HAP-1 (cell line): ENCODE measurements at regions not wholly inside any gene's neighbourhood (a gene's known extent, or its start where the extent isn't known, plus 50 kb on each side); places are given as distances from the start of the nearest gene placed in this dataset.
A peak's percentile ranks its signal among the peaks of the same experiment; 100 is the strongest.
"Not testable (repeated sequence)": the region's sequence is repeated elsewhere in the genome, so short reads cannot be mapped to it uniquely, and the experiment has no call there.

Experiments
- DNase-seq, 2 experiments: peaks; one replicate each; pipeline ENCODE4 v3.0.0-alpha.2; 2016 to 2020; ENCODE audit warnings: low spot score in 2 of 2
- H3K27me3 ChIP-seq: fragments of 250-450 bp; sonication (Bioruptor Pico); 2 replicates; pipeline ENCODE4 v1.5.1; 2020; ENCODE audit warnings: low read depth, mild to moderate bottlenecking, moderate library complexity
- H3K36me3 ChIP-seq: fragments of 250-450 bp; sonication (Bioruptor Pico); replicated peaks from 2 replicates; pipeline ENCODE4 v1.5.1; 2020; ENCODE audit warnings: mild to moderate bottlenecking
- H3K4me1 ChIP-seq: fragments of 250-450 bp; sonication (Bioruptor Pico); 2 replicates; pipeline ENCODE4 v1.5.1; 2020; ENCODE audit warnings: mild to moderate bottlenecking
- H3K4me3 ChIP-seq: fragments of 250-450 bp; sonication (Bioruptor Pico); 2 replicates; pipeline ENCODE4 v1.5.1; 2020; ENCODE audit warnings: mild to moderate bottlenecking, moderate library complexity
- H3K9me3 ChIP-seq: fragments of 250-450 bp; sonication (Bioruptor Pico); 2 replicates; pipeline ENCODE4 v1.5.1; 2020; ENCODE audit warnings: mild to moderate bottlenecking, moderate library complexity
- in situ Hi-C: fragments of 300-500 bp; cut with MboI; formaldehyde crosslinking; loops from 3 replicates; pipeline ENCODE4 v1.14.3; 2020; ENCODE audit warnings: low sequenced_read_pairs, inconsistent platforms, mixed read lengths

- Histone ChIP-seq H3K27me3 (no peaks in the 10 kb centered on the region), H3K36me3 (no peaks in the 10 kb centered on the region), H3K4me3 (no peak overlapping the region), H3K9me3 (no peaks in the 10 kb centered on the region), H3K4me1 (no peaks in the 10 kb centered on the region)
- no peak for DNase-seq
- in situ Hi-C loops = no loop called here
Observed at GRCh38 chr21:17372200-17372599, 140.6 kb upstream of the CXADR start.

DNA sequence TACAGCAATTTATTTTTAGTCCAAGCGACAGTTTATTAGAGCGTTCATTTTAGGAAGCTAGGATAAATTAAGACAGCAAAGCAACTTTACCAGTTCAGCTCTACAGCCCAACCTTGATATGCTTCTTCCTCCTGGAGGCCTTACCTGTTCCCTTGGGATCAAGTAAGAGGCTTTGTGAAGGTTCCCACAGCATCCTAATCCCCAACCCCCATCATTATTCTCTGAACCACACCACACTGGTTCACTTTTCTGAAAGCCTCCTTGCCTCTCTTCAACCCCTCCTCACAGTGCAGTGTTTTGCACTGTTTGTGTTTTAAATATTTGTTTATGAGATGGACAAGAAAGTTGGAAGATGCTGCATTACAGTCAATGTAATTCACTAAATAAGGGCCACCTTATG lies 126.3 kb upstream of the CXADR start:
- Histone ChIP-seq H3K4me1 (no peaks in the 10 kb centered on the region), H3K9me3 (0 out of 2 replicates have a peak, but pooled peaks cover 3% of the 10 kb centered on the region), H3K27me3 (peaks cover 2% of the 10 kb centered on the region; the same call in 1 of the 2 replicates), H3K36me3 (no peaks in the 10 kb centered on the region), H3K4me3 (no peak overlapping the region)
- in situ Hi-C loops = loop anchor here (10.0 kb wide), 1 partner anchor 198 kb away; no protein-coding TSS in a partner anchor
- DNase-seq = no peak

DNA sequence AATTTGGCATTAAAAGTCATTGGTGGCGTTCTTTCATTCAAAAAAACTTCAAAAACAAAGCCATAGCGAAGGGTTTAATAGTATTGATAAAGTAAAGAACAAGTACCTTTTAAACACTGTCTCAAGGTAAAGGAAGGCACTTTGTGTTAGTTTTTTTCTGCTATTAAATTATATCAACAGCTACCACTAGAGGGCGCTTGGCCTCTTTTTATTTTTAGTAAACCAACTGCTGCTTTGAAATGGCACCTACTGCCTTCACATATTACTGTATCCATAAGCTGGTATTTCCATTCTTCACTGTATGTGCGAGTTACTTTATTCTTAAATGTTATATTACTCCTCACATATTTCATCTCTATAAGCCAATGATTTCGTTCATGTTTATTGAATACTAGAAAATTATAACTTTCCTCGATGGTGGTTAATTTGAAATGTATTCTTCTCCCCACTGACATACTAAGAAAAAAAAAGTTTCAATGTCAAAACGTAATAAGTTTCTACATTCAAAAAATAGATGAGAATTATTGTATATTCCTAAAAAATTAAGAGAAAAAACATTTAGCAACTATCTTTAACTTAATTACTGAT lies 125.7 kb upstream of the CXADR start:
- Histone ChIP-seq H3K36me3 (no peaks in the 10 kb centered on the region), H3K4me3 (no peak overlapping the region)
- in situ Hi-C loops = loop anchor here (10.0 kb wide), 1 partner anchor 198 kb away; no protein-coding TSS in a partner anchor

DNA sequence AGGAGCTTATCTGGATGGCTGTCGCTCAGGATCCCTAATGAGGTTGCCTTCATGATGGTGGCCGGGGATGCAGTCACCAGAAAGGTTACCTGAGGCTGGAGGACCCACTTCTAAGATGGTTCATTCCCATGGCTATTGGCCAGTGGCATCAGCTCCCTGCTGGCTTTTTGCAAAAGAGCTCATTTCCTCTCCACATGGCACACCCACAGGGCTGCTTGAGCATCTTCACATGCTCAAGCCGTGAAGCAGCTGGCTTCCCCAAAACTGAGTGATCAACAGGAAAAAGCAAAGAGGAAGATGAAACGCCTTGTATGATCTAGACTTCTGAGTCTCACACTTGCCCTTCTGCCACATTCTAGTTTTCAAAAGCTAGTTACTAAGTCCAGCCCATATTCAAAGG lies 124.6 kb upstream of the CXADR start:
- DNase-seq = no peak
- Histone ChIP-seq H3K4me3 (no peak overlapping the region), H3K27me3 (peaks cover 2% of the 10 kb centered on the region; the same call in 1 of the 2 replicates), H3K4me1 (no peaks in the 10 kb centered on the region), H3K36me3 (no peaks in the 10 kb centered on the region), H3K9me3 (no peaks in the 10 kb centered on the region)
- in situ Hi-C loops = loop anchor here (10.0 kb wide), 1 partner anchor 197 kb away; no protein-coding TSS in a partner anchor

More for the DNA sequence above, 125.7 kb upstream of the CXADR start:
- Histone ChIP-seq H3K4me1 (no peaks in the 10 kb centered on the region), H3K9me3 (0 out of 2 replicates have a peak, but pooled peaks cover 3% of the 10 kb centered on the region), H3K27me3 (peaks cover 2% of the 10 kb centered on the region; the same call in 1 of the 2 replicates)
- peak; percentile 43 to 66 for DNase-seq

DNA sequence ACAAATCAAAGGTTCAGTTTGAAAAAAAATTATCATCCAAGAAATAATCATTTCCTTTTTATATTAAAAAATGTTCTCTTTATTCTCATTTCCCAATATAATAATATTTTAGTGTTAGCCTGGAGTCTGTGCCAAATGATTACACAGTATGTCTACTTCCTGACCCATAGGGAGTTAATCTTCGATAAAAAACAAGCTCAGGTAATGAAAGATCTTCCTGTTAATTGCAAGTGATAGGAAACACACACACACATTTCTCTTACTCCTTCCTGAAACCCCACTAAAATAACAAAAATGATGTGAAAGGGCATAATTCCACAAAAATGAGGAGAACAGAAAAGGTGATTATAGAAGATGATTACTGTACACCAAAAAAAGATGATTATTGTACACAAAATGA lies 123.5 kb upstream of the CXADR start:
- no peaks in the 10 kb centered on the region for H3K4me1 ChIP-seq
- in situ Hi-C loops = loop anchor here (10.0 kb wide), 1 partner anchor 195 kb away; no protein-coding TSS in a partner anchor
- no peaks in the 10 kb centered on the region for H3K9me3 ChIP-seq
- no peak overlapping the region for H3K4me3 ChIP-seq
- H3K27me3 ChIP-seq = peaks cover 2% of the 10 kb centered on the region; the same call in 1 of the 2 replicates
- H3K36me3 ChIP-seq = no peaks in the 10 kb centered on the region
- DNase-seq = no peak

DNA sequence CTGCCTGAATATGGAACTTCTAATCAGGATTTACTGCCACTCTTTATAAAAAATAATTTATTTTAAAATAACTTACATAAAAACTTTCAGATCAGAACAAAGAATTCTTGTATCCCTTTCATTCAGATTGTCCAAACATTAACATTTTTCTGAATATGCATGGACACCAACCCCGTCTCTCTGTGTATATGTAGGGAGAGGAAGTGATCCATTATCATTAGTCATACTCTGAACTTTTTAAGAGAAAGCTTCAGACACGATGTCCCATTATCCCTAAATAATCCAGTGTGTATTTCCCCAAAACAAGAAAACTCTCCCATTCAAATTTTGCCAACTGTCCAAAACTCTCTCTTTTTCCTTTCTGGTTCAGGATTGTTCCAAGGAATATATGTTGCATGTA lies 122.3 kb upstream of the CXADR start:
- in situ Hi-C loops = no loop called here
- peaks cover 2% of the 10 kb centered on the region; the same call in 1 of the 2 replicates for H3K27me3 ChIP-seq
- no peak overlapping the region for H3K4me3 ChIP-seq
- no peak for DNase-seq
- H3K4me1 ChIP-seq = no peaks in the 10 kb centered on the region
- H3K36me3 ChIP-seq = no peaks in the 10 kb centered on the region
- H3K9me3 ChIP-seq = no peaks in the 10 kb centered on the region

DNA sequence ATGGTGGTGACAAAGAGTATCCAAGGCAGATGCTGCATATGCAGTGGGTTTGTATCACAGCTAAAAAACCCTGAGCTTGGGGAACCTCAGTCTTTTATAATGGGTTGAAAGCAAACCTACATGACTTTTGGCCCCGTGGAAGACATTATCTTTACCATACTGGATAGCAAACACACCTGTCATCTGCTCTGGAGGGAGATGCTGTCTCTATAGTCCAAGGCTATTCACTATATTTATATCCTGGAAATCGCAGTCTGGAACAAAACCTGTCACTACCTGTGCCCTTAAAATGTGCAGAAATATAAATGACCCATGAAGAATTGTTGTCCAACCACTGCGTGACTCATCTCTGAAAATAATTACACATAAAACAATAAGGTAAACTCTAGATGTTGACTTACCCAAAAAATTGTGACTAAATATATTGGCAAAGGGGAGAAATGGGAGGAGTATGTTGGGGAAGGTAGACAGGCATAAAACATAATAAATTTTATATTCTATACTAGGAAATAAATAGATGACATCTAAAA lies 121.0 kb upstream of the CXADR start:
- no peaks in the 10 kb centered on the region for H3K36me3 ChIP-seq
- no peaks in the 10 kb centered on the region for H3K4me1 ChIP-seq
- H3K27me3 ChIP-seq = peaks cover 2% of the 10 kb centered on the region; the same call in 1 of the 2 replicates
- in situ Hi-C loops = no loop called here
- H3K9me3 ChIP-seq = no peaks in the 10 kb centered on the region
- no peak for DNase-seq
- H3K4me3 ChIP-seq = no peak overlapping the region

DNA sequence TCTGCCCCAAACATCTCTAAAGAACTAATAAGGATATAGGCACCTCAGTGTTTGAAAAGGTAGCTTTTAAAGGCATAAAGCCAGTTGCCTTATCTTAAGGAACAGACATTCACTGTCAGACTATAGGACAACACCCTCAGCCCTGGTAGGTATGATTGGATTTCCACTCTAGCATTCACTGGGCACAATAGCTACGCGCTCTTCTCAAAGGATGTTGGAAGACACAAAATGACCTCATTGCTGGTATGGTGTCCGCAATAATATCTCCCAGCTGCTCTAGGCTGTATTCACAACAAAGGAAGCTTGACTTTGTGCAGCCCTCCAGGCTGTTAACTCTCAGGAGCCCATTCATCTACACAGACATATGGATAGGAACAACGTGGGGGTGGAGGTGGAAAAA lies 119.4 kb upstream of the CXADR start:
- DNase-seq = no peak
- Histone ChIP-seq H3K36me3 (no peaks in the 10 kb centered on the region), H3K27me3 (peaks cover 2% of the 10 kb centered on the region; the same call in 1 of the 2 replicates), H3K4me3 (no peak overlapping the region), H3K9me3 (no peaks in the 10 kb centered on the region), H3K4me1 (no peaks in the 10 kb centered on the region)
- in situ Hi-C loops = no loop called here

DNA sequence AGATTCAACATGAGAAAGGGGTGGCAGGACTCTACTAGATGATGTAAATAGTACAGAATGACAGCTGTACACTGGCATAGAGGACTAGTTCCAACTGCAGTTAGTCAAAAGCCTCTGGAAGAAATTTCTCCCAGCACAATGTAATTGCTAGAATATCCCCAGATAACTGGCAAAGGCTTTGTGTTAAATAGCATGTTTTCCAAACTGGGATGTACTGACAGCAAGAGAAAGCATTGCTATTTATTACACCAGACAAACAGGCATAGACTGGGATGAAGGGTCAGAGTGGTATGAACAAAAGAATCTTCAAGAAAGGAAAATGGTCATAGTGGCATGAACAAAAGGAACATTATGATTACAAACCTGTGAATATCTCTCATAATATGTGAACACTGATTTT lies 115.9 kb upstream of the CXADR start:
- Histone ChIP-seq H3K36me3 (no peaks in the 10 kb centered on the region), H3K9me3 (no peaks in the 10 kb centered on the region), H3K27me3 (no peaks in the 10 kb centered on the region), H3K4me1 (peaks cover 6% of the 10 kb centered on the region; the same call in 1 of the 2 replicates), H3K4me3 (no peak overlapping the region)
- no peak for DNase-seq
- in situ Hi-C loops = no loop called here

- no peak for DNase-seq
- in situ Hi-C loops = no loop called here
Observed at GRCh38 chr21:17397703-17398102, 115.1 kb upstream of the CXADR start.

DNA sequence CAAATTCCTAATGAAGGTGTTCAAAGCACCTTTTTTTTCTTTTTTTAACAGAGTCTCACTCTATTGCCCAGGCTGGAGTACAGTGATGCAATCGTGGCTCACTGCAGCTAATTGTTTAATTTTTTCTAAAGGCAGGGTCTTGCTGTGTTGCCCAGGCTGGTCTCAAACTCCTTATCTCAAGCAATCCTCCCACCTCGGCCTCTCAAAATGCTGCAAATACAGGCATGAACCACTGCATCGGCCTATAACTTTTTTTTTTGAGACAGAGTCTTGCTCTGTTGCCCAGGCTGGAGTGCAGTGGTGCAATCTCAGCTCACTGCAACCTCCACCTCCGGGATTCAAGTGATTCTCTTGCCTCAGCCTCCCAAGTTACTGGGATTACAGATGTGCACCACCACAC lies 113.9 kb upstream of the CXADR start:
- H3K27me3 ChIP-seq, H3K4me3 ChIP-seq, H3K36me3 ChIP-seq, H3K4me1 ChIP-seq, in situ Hi-C loops, H3K9me3 ChIP-seq, DNase-seq: not testable (repeated sequence)

More at GRCh38 chr21:17397703-17398102, 115.1 kb upstream of the CXADR start:
- no peaks in the 10 kb centered on the region for H3K9me3 ChIP-seq
- H3K4me3 ChIP-seq = no peak overlapping the region
- no peaks in the 10 kb centered on the region for H3K36me3 ChIP-seq
- peaks cover 6% of the 10 kb centered on the region; the same call in 1 of the 2 replicates for H3K4me1 ChIP-seq
- H3K27me3 ChIP-seq = no peaks in the 10 kb centered on the region

DNA sequence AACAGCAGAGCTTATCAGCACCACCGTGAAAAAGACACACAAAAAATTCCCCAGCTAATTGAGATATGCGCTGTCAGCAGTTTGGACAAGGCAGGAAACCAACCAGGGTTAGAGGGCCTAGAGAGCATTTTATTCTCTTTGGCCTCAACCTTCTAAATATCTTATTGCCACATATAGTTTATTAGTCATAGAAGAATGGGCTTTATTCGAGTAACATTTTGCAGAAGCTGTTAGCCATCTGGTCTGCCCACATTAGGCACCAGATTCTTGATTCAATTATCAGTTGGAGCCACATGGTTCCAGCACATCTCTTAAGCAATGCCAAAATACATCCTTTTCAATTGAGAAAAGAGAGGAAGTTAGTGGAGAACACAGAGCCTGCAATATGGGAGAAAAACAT lies 109.9 kb upstream of the CXADR start:
- in situ Hi-C loops = no loop called here
- no peak for DNase-seq
- Histone ChIP-seq H3K36me3 (no peaks in the 10 kb centered on the region), H3K9me3 (0 out of 2 replicates have a peak, but pooled peaks cover 2% of the 10 kb centered on the region), H3K27me3 (no peaks in the 10 kb centered on the region), H3K4me1 (peaks cover 6% of the 10 kb centered on the region; the same call in 1 of the 2 replicates), H3K4me3 (no peak overlapping the region)

DNA sequence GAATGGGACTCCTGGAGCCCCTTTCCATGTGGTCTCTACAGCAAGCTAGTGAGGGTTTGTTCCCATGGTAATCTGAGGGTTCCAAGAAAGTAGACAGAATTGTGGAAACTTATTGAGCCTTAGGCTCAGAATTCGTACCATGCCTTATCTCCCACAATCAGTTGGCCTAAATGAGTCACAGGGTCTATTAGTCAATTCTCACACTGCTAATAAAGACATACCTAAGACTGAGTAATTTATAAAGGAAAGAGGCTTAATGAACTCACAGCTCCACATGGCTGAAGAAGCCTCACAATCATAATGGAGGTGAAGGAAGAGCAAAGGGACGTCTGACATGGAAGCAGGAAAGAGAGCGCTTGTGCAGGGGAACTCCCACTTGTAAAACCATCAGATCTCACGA lies 106.6 kb upstream of the CXADR start:
- 0 out of 2 replicates have a peak, but pooled peaks cover 2% of the 10 kb centered on the region for H3K9me3 ChIP-seq
- H3K27me3 ChIP-seq = no peaks in the 10 kb centered on the region
- H3K36me3 ChIP-seq = no peaks in the 10 kb centered on the region; the same call in 1 of the 2 replicates
- in situ Hi-C loops = no loop called here
- no peaks in the 10 kb centered on the region for H3K4me1 ChIP-seq
- H3K4me3 ChIP-seq = no peak overlapping the region
- DNase-seq = no peak

GRCh38 chr21:17414766-17415165 lies 98.1 kb upstream of the CXADR start:
- Histone ChIP-seq H3K27me3 (no peaks in the 10 kb centered on the region), H3K9me3 (no peaks in the 10 kb centered on the region), H3K36me3 (no peaks in the 10 kb centered on the region), H3K4me3 (no peak overlapping the region), H3K4me1 (no peaks in the 10 kb centered on the region)
- DNase-seq = no peak
- in situ Hi-C loops = no loop called here
